ENCODE measurements at regions not wholly inside any gene's neighbourhood (a gene's known extent, or its start where the extent isn't known, plus 50 kb on each side); places are given as distances from the start of the nearest gene placed in this dataset.

GRCh38 chr16:85491798-85492294, 121.3 kb upstream of the GSE1 start:
- Histone ChIP-seq H3K9ac (ENCODE audit: extremely low read depth, insufficient read length, low read length) (no peak overlapping the region), H3K23me2 (ENCODE audit: insufficient read length, low read depth, low read length, poor library complexity, severe bottlenecking) (peaks cover 2% of the 10 kb centered on the region), H3K4me2 (ENCODE audit: insufficient read depth, insufficient read length, low read length) (no peak overlapping the region), H3K23ac (ENCODE audit: insufficient read length, low read depth, low read length) (no peak overlapping the region), H4K5ac (ENCODE audit: insufficient read length, low read depth, low read length) (no peak overlapping the region), H3K79me2 (ENCODE audit: insufficient read depth, low read length) (no peaks in the 10 kb centered on the region), H3T11ph (ENCODE audit: low read length) (no peak overlapping the region), H3K56ac (ENCODE audit: insufficient read length, low read depth, low read length) (no peak overlapping the region), H2AK5ac (ENCODE audit: insufficient read length, low read length) (no peak overlapping the region), H4K91ac (ENCODE audit: insufficient read length, low read depth, low read length) (peak overlapping the region; percentile 10), H3K18ac (ENCODE audit: insufficient read length, low read depth, low read length) (peak overlapping the region; percentile 2), H2BK15ac (ENCODE audit: low read depth, low read length) (no peak overlapping the region), H3K27me3 (ENCODE audit: insufficient read depth, low read length) (no peaks in the 10 kb centered on the region), H4K8ac (replicated peaks; ENCODE audit: insufficient read length, low read depth, low read length) (no peak overlapping the region), H2BK20ac (ENCODE audit: low read depth, low read length, poor library complexity, severe bottlenecking) (no peak overlapping the region), H2BK5ac (ENCODE audit: insufficient read length, low read length) (no peak overlapping the region), H3K27ac (ENCODE audit: insufficient read length, low read depth, low read length) (no peak overlapping the region), H2BK12ac (ENCODE audit: insufficient read length, low read depth, low read length) (no peak overlapping the region), H3K9me3 (ENCODE audit: control insufficient read depth, low read depth, low read length) (no peaks in the 10 kb centered on the region), H2AFZ (ENCODE audit: low read length) (no peak overlapping the region), H2BK120ac (ENCODE audit: low read depth, low read length, poor library complexity, severe bottlenecking) (no peak overlapping the region), H3K4me1 (ENCODE audit: insufficient read depth, low read length) (no peaks in the 10 kb centered on the region; the same call in 1 of the 2 replicates), H3K4ac (ENCODE audit: low read depth, low read length) (no peak overlapping the region), H4K20me1 (ENCODE audit: control insufficient read depth, insufficient read depth, insufficient read length) (no peaks in the 10 kb centered on the region), H3K14ac (ENCODE audit: insufficient read depth, low read length) (no peak overlapping the region; the same call in 1 of the 2 replicates), H3K79me1 (ENCODE audit: insufficient read depth, low read depth, low read length, poor library complexity, severe bottlenecking) (no peaks in the 10 kb centered on the region)
- no peak for TF ChIP-seq CTCF (conservative IDR thresholded peaks at IDR 0.05)
- Mint-ChIP-seq H3K4me1 (peaks cover 15 to 26% of the 10 kb centered on the region in 2 experiments), H3K27me3 (ENCODE audit: low read depth) (peaks cover 3% of the 10 kb centered on the region), H3K36me3 (ENCODE audit: insufficient read depth in 1 of 3, low read depth in 3 of 3) (no peaks in the 10 kb centered on the region; a peak in 1 of 7 replicates), H3K9me3 (no peaks in the 10 kb centered on the region), H3K27ac (no peak overlapping the region), H3K4me3 (peak overlapping the region in 1 of 2 experiments; percentile 46; a peak in 1 of 5 replicates)
- no CpG with 5 or more reads among the region's 17 CpGs for WGBS (ENCODE audit: extremely low coverage, insufficient read length, low lambda C conversion rate)
- no peak for DNase-seq

Measured in H9 (cell line).